NCI-H2029 treated with DMSO at 0.1 percent for 48 hours (cell line): ENCODE measurements at regions not wholly inside any gene's neighbourhood (a gene's known extent, or its start where the extent isn't known, plus 50 kb on each side); places are given as distances from the start of the nearest gene placed in this dataset.
"Not testable (repeated sequence)": the region's sequence is repeated elsewhere in the genome, so short reads cannot be mapped to it uniquely, and the experiment has no call there.

Experiments used
- DNase-seq: peaks from one replicate; lab custom pipeline; 2025; lab: John Stamatoyannopoulos, UW

DNA sequence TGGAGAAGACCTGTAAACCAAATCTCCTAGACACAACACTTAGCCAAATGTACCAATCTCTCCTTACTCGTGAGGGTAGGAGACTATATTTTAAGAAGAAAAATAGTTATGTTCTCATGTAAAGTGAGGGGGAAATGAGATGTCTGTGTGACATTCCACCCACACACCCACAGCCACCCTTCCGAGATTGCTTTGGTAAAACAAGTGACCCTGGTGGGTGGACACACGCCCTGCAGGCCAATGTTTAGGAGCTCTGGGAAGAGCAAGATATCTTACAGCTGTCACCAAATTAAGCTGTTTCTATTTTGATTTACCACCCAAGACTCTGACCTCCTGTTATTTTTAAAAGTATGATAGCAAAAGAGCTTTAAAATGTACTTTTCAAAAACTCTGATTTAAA lies 147.2 kb upstream of the PFKP start:
- no peak for DNase-seq

- no peak for DNase-seq
These were observed 148.3 kb upstream of the PFKP start for GRCh38 chr10:2919016-2919415.

DNA sequence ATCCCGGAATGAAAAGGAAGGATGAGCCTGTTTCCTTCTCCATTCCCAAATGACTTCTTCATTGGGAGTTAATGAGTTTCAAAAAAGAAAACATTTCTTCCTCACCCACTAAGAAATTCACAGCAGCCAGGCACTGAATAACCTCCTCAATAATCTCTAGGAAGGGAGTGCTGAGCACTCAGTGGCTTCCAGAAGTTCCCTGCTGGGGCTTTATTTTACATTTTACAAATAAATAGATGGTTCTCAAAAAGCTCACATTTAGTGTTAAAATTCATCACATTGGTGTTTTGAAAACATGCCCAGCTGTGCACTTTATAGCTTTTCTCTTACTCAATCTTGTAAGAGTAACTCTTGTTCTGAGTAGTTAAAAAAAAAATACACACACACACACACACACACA lies 148.9 kb upstream of the PFKP start:
- DNase-seq: no peak

GRCh38 chr10:2917926-2918325 lies 149.4 kb upstream of the PFKP start:
- no peak for DNase-seq

GRCh38 chr10:2915412-2915811 lies 151.9 kb upstream of the PFKP start:
- DNase-seq: no peak

DNA sequence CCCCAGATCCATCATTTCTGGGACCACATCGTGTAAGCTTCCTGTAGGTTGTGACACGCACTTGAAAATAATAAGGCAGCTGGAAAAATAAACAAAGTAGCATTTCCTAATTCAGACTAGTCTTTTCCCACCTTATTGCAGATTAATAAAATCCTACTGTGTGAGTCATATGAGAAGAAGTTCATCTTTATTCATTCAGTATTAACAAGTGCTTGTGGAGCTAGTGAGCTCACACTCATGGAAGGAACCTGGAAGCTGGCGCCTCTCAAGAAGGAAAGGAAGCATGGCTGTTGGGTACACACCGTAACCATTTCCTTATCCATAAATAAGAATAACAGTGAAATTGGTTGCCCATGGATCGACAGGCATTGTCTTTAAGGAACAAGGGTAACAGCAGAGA lies 152.6 kb upstream of the PFKP start:
- no peak for DNase-seq

GRCh38 chr10:2913474-2913873 lies 153.9 kb upstream of the PFKP start:
- DNase-seq: no peak

GRCh38 chr10:2910656-2911055 lies 156.7 kb upstream of the PFKP start:
- no peak for DNase-seq

DNA sequence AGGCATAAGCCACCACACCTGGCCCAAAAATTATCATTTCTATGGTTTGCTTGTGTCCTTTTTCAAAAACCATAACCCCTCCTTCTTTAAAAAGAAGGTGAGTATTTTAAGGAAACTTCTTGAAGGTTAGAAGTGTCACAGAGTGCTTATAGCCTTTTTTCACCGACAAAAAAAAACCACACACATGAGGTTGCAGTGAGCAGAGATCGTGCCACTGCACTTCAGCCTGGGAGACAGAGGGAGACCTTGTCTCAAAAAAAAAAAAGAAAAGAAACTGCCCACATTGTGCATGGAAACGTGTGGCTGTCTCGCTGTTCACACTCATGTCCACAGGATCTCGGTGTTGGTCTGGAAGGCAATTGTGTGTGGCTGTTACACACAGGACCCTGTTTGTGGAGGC lies 157.4 kb upstream of the PFKP start:
- no peak for DNase-seq

DNA sequence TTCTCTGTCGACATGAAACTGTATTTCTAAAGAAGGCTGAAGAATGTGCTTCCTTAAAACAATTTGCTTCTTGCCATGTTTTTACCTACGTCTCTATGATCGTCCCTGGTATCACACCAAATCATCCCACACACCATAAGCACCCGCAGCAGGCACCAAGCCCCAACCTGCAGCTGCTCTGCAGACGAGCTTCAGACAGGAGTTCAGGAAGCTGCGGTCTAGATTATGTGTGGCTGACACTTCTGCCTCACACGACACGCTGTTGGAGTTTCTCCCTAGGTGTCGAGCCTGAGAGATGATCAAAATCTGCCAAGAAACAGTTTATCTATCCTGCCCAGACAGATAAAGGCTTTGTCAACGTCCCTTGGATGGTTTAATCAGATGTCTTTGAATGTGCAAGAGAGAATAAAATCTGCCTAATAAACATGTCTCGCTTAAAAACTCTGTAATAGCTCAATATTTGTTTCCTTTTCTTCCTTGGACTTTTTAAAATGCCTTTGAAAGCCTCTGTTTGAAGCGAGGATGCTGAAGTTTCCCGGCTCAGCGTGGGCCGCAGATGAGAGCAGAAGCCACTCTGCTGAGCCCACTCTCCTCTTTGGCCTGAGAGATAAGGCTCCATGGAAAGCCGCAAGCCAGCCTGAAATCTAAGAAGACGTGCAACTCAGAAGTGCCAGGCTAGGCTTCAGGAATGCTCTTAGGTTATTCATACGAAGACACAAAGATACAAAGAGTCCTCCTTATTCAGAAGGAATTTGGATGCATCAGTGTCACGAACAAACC lies 158.3 kb upstream of the PFKP start:
- no peak for DNase-seq

DNA sequence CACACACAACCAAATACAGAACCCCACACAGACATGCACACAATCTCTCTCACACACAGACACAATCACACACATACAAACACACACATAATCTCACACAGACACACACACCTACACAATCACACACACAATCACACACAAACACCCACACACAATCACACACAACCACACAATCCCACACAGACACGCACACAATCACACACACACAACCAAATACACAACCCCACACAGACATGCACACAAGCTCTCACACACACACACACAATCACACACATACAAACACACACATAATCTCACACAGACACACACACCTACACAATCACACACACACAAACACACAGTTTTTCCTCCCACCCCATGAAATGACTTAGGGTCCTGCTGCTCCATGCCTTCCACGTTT lies 160.4 kb upstream of the PFKP start:
- DNase-seq: no peak

- no peak for DNase-seq
These were observed 161.5 kb upstream of the PFKP start for GRCh38 chr10:2905851-2906250.

DNA sequence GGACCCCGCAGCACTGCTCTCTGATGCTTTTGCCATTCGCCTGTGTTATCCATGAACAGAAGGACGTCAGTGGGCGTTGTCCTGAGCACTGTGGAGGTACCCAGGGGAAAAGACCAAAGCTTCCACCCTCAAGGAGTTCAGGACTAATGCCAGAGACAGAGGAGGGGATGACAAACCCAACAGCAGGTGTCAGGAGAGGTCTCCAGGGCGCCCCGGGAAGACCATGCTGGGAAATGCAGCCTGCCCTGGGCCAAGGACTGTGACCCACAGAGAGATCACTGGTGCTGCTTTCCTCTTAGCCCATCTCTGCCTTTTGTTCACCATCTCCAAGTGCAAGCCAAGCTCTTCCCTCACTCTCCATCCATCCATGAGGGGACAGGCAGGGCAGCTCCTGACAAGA lies 166.8 kb upstream of the PFKP start:
- DNase-seq: no peak

DNA sequence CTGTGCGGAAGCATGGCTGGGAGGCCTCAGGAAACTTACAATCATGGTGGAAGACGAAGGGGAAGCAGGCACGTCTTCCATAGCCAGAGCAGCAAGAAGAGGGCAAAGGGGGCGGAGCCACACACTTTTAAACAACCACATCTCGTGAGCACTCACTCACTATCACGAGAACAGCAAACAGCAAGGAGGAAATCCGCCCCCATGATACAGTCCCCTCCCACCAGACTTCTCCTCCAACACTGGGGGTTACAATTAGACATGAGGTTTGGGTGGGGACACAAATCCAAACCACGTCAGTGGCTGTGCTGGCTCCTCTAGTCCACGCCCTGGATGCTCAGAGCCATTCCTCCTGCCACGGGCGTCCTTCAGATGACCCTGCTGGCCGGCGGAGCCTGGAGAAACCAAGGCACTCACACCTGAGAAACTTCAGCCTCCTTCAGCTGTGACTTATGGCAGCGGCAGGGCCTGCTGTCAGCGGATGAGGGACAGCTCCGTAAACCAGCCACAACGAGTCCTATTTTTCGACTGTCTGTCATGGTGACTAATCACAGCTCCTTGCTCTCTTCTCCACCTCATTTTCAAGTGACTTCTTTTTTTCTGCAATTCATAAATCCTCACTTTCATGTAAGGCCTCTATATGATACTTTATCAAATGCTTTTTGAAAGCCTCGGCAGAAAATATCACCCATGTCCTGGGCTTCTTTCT lies 167.9 kb upstream of the PFKP start:
- no peak for DNase-seq

- DNase-seq: no peak
These were observed 168.9 kb upstream of the PFKP start for GRCh38 chr10:2898509-2898860.

DNA sequence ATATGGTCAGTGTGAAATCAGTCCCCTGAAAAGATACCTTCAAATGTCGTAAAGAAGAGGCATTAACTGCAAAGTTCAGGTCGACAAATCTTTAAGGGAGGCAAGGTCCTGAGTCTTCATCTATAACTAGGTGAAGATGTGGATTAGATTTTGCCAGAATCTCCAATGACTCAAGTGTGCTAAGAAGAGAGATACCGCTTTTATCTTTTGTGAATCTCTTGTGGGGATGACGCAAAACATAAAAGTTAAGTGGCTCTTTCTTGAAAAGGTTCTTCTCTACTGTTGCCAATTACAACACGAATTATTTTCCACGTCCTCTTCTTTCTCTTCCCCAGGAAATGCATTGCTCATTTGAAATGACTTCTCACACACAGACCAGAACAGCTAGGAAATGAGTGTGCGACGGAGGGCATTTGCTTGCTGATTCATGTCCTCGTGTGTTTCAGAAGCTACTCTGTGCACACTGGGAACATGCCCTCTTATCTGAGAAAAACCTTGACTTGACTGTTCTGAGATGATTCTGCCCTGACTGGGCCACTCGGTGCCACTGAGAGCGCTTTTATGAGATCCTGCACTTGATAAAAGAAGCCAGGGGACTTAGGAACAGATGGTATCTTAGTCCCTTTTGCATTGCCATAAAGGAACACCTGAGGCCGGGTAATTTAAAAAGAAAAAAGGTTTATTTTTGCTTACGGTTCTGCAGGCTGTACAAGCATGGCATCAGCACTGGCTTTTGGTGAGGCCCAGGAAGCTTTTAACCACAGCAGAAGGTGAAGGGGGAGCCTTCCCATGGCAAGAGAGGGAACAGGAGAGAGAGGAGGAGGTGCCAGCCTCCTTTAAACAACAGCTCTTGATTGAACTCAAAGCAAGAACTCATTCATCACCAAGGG lies 169.5 kb upstream of the PFKP start:
- no peak for DNase-seq

DNA sequence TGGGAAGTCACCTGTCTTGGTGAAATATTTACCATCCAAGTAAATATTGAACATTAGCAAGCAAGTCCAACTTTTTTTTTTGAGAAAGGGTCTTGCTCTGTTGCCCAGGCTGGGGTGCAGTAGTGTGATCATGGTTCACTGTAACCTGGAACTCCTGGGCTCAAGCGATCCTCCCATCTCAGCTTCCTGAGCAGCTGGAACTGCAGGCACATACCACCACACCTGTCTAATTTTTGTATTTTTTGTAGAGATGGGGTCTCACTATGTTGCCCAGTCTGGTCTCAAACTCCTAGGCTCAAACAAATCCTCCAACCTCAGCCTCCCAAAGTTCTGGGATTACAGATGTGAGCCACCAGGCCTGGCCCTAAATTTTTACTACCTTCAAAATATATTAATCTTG lies 171.0 kb upstream of the PFKP start:
- not testable (repeated sequence) for DNase-seq

GRCh38 chr10:2895594-2896196 lies 171.7 kb upstream of the PFKP start:
- no peak for DNase-seq

GRCh38 chr10:2893991-2894390 lies 173.4 kb upstream of the PFKP start:
- DNase-seq: no peak

DNA sequence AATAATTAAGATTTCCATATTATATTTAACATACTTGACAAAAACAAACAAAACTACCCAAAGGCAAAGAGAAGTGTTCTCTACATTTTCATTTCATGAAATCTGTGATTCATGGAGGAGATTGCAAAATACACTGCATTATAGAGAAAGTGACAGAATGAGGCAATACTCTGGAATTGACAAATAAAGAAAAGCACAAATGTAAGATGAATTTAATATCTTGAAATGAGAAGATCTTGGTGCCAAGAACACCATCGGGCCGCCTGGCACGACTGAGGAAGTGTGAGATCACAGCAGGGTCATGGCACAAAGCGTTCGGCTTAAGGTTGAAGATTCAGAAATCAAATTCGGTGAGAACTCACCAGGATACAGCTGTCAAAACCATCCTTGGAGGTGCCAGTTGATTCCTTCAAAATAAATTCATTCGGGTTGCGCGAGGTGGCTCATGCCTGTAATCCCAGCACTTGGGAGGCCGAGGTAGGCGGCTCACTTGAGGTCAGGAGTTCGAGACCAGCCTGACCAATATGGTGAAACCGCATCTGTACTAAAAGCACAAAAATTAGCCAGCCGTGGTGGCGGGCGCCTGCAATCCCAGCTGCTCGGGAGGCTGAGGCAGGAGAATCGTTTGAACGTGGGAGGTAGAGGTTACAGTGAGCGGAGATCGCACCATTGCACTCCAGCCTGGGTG lies 174.0 kb upstream of the PFKP start:
- DNase-seq: no peak

- no peak for DNase-seq
These were observed 175.6 kb upstream of the PFKP start for GRCh38 chr10:2891770-2892124.
